Esophagus muscularis mucosa (tissue), 4 donors: ENCODE measurements at regions not wholly inside any gene's neighbourhood (a gene's known extent, or its start where the extent isn't known, plus 50 kb on each side); places are given as distances from the start of the nearest gene placed in this dataset.

Experiments
- DNase-seq: peaks from one replicate; pipeline ENCODE4 v3.0.0-alpha.2; 2017; ENCODE audit errors: extremely low spot score
- H3K27ac ChIP-seq, 4 donors: fragments of 200-600 bp; sonication (generic); replicated peaks in 1 of 4; 1 replicate in 3 of 4; 2 replicates in 1 of 4; pipeline ENCODE4 v1.5.1; 2016 to 2019; ENCODE audit warnings: mild to moderate bottlenecking in 1 of 4
- H3K27me3 ChIP-seq, 4 donors: fragments of 200-600 bp; sonication (generic); one replicate each; pipeline versions ENCODE4 v1.5.1 to v1.6.0; 2016 to 2019
- H3K36me3 ChIP-seq, 4 donors: fragments of 200-600 bp; sonication (generic); one replicate each; pipeline ENCODE4 v1.5.1; 2016 to 2019
- H3K4me1 ChIP-seq, 4 donors: fragments of 200-600 bp; sonication (generic); one replicate each; pipeline ENCODE4 v1.5.1; 2016 to 2019
- H3K4me3 ChIP-seq, 4 donors: fragments of 200-600 bp; sonication (generic); 1 replicate in 2 of 4; 2 replicates in 2 of 4; pipeline ENCODE4 v1.5.1; 2016 to 2019; ENCODE audit warnings: mild to moderate bottlenecking in 4 of 4, moderate library complexity in 1 of 4
- H3K9me3 ChIP-seq, 4 donors: fragments of 200-600 bp; sonication (generic); 1 replicate in 3 of 4; 2 replicates in 1 of 4; pipeline ENCODE4 v1.5.1; 2016 to 2019
- EP300 ChIP-seq: sonication (generic); formaldehyde crosslinking; IDR thresholded peaks from one replicate; pipeline ENCODE4 v1.6.1; 2017; ENCODE audit warnings: antibody characterized with exemption
- POLR2A ChIP-seq: fragments of 450-650 bp; IDR thresholded peaks from one replicate; pipeline ENCODE4 v1.6.1; 2017; ENCODE audit warnings: antibody characterized with exemption, moderate library complexity, mild to moderate bottlenecking, low read depth
- POLR2AphosphoS5 ChIP-seq, 2 donors: sonication (generic); formaldehyde crosslinking; IDR thresholded peaks; one replicate each; pipeline ENCODE4 v1.6.1; 2017; ENCODE audit warnings: antibody characterized with exemption in 2 of 2
- WGBS: methylation state at CpG from one replicate; pipeline ENCODE4 v1.1.5; 2018; 5-methylcytosine and 5-hydroxymethylcytosine counted together
- intact Hi-C: fragments of 100-400 bp; cut with DNase I; formaldehyde crosslinking; loops from one replicate; pipeline ENCODE4 v1.15.1; 2023
- TF ChIP-seq, protein P1 (sequence below), 3 experiments: fragments of 200-600 bp in 2 of 3; fragments of 450-650 bp in 1 of 3; sonication (generic) in 2 of 3; IDR thresholded peaks; one replicate each; pipeline ENCODE4 v1.5.1; 2017 to 2019; ENCODE audit warnings: antibody characterized with exemption in 3 of 3, mild to moderate bottlenecking in 2 of 3, moderate library complexity in 1 of 3

DNA sequence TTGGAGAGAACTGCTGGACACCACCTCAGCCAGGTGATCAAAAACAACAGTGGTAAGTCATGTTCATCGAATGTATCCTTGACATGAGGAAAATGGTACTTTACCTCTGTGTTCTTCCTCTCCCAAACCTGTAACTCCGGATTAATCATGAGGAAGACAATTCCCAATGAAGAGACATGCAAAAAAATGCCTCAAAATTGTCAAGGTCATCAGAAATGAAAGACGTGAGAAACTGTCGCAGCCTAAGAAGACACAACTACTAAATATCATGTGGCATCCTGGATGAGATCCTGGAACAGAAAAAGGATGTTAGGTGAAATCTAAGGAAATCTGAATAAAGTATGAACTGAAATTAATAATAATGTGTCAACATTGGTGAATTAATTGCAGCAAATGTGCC lies 178.4 kb downstream of the LACC1 start:
- no peak overlapping the region for H3K4me3 ChIP-seq
- no peaks in the 10 kb centered on the region for H3K36me3 ChIP-seq
- H3K27me3 ChIP-seq = no peaks in the 10 kb centered on the region
- no peaks in the 10 kb centered on the region for H3K9me3 ChIP-seq
- DNase-seq = no peak
- H3K4me1 ChIP-seq = peaks cover 15 to 32% (median 24%) of the 10 kb centered on the region in 4 donors
- H3K27ac ChIP-seq = no peak overlapping the region
- 80% methylated on average over 4 of the region's 4 CpGs for WGBS
- intact Hi-C loops = loop anchor here (10.0 kb wide), 1 partner anchor 257 kb away; no protein-coding TSS in a partner anchor
- TF ChIP-seq POLR2A = no peak
- TF ChIP-seq, protein P1, sequence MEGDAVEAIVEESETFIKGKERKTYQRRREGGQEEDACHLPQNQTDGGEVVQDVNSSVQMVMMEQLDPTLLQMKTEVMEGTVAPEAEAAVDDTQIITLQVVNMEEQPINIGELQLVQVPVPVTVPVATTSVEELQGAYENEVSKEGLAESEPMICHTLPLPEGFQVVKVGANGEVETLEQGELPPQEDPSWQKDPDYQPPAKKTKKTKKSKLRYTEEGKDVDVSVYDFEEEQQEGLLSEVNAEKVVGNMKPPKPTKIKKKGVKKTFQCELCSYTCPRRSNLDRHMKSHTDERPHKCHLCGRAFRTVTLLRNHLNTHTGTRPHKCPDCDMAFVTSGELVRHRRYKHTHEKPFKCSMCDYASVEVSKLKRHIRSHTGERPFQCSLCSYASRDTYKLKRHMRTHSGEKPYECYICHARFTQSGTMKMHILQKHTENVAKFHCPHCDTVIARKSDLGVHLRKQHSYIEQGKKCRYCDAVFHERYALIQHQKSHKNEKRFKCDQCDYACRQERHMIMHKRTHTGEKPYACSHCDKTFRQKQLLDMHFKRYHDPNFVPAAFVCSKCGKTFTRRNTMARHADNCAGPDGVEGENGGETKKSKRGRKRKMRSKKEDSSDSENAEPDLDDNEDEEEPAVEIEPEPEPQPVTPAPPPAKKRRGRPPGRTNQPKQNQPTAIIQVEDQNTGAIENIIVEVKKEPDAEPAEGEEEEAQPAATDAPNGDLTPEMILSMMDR (IDR thresholded peaks at IDR 0.05) = no peak
- TF ChIP-seq EP300 = no peak
- TF ChIP-seq POLR2AphosphoS5 (IDR thresholded peaks at IDR 0.05) = no peak

DNA sequence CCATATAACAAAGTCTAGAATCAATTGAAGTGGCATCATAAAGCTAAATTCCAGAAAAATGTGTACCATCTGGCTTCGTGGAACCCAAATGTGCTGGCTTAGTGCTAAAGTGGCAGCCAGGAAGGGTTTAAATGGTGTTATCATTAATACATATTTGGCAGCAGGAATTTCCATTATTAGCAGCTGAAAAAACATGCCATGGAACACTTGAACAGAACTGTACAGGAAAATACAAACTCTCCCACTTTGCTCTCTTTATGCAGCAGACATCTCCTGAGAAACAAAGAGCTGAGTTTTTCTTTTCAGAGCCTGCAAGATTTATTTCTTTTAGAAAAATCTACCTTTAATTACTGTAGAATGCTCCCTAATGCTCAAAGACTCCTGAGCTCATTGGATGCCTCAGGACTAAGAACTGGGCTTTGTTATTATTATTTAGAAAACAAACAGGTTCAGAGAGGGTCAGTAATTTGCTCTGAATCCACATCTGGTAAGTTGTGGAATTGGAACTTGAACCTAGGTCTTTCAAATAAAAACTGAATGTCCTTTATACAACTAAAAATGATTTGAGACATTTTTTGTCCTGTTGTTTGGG lies 179.0 kb downstream of the LACC1 start:
- intact Hi-C loops = loop anchor here (10.0 kb wide), 1 partner anchor 256 kb away; no protein-coding TSS in a partner anchor
- H3K36me3 ChIP-seq = no peaks in the 10 kb centered on the region
- H3K9me3 ChIP-seq = no peaks in the 10 kb centered on the region
- whole genome bisulfite sequencing = 33% methylated on average over 1 of the region's 1 CpG
- no peak for DNase-seq
- peaks cover 14 to 26% (median 18%) of the 10 kb centered on the region in 4 donors for H3K4me1 ChIP-seq
- H3K4me3 ChIP-seq = no peak overlapping the region
- peak overlapping the region in 1 of 4 donors; percentile 49 for H3K27ac ChIP-seq
- TF ChIP-seq, protein P1 (IDR thresholded peaks at IDR 0.05) = no peak
- TF ChIP-seq EP300 (no peak), POLR2AphosphoS5 (IDR thresholded peaks at IDR 0.05) (no peak), POLR2A (no peak)
- H3K27me3 ChIP-seq = no peaks in the 10 kb centered on the region

DNA sequence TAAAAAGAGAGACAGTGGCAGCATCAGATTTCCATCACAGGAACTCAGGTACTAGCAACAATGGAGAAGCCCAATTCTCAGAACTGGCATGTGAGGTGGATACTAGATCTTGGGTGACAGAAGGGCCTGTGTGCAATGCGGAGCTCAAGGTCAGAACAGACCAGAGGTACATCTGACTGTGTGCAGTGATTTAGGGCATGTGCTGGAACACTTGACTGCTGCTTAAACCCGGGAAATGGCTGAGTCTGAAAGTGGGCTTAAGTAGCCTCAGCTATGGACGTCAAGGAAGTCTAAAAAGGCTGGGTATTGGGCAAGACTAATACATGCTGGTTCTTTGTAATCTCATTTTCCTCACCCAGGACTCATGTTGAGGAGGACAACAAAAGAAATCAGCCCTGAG lies 182.2 kb downstream of the LACC1 start:
- 92% methylated on average over 3 of the region's 3 CpGs for WGBS
- Histone ChIP-seq H3K27me3 (no peaks in the 10 kb centered on the region), H3K9me3 (no peaks in the 10 kb centered on the region), H3K4me3 (no peak overlapping the region), H3K4me1 (peaks cover 10 to 14% (median 11%) of the 10 kb centered on the region in 4 donors), H3K36me3 (no peaks in the 10 kb centered on the region), H3K27ac (no peak overlapping the region)
- TF ChIP-seq EP300 (no peak), POLR2AphosphoS5 (IDR thresholded peaks at IDR 0.05) (no peak), POLR2A (no peak)
- TF ChIP-seq, protein P1 (IDR thresholded peaks at IDR 0.05) = no peak
- no peak for DNase-seq
- intact Hi-C loops = no loop called here

DNA sequence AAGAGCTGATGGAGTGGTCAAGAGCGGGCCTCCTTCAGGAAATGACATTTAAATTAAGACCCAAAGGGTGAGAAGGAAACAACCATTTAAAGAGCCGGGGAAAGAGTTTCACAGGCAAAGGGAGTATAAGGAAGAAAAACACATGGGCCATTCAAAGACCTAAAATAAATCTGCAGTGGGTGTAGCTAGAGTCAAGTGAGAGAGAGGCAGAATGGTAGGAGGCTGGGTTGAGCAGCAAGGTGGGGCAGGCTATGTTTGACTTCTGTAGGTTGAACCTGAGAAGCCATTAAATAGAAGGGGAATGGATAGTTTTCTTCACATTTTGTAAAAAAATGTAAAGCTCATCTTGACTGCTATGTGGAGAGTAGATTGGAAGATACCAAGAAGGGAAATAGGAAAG lies 183.8 kb downstream of the LACC1 start:
- no peaks in the 10 kb centered on the region for H3K36me3 ChIP-seq
- H3K4me3 ChIP-seq = no peak overlapping the region
- no peaks in the 10 kb centered on the region for H3K9me3 ChIP-seq
- no peak overlapping the region for H3K27ac ChIP-seq
- DNase-seq = no peak
- H3K4me1 ChIP-seq = peaks cover 5 to 14% (median 7%) of the 10 kb centered on the region in 4 donors
- TF ChIP-seq EP300 = no peak
- no peak for TF ChIP-seq POLR2AphosphoS5 (IDR thresholded peaks at IDR 0.05)
- TF ChIP-seq, protein P1 (IDR thresholded peaks at IDR 0.05) = no peak
- no peak for TF ChIP-seq POLR2A
- H3K27me3 ChIP-seq = no peaks in the 10 kb centered on the region
- whole genome bisulfite sequencing = 94% methylated on average over 2 of the region's 2 CpGs
- intact Hi-C loops = no loop called here

DNA sequence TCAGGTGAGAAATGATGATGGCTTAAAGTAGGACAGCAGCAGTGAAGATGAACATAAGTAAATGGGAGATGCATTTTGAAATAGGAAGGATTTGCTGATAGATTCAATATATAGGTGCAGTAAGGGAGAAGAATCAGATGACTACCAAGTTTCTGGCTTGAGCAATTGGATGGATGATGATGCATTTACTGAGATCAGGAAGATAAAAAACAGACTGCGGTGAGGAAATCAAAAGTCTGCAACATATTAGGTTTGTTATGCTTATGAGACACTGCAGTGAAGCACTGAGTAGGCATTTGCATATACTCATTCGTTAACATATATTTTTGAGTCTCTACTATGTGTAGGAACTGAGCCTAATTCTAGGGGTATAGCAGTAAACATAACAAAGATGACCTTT lies 184.2 kb downstream of the LACC1 start:
- Histone ChIP-seq H3K27ac (no peak overlapping the region), H3K4me1 (peaks cover 1 to 12% (median 3%) of the 10 kb centered on the region in 4 donors), H3K27me3 (no peaks in the 10 kb centered on the region), H3K9me3 (no peaks in the 10 kb centered on the region), H3K4me3 (no peak overlapping the region), H3K36me3 (no peaks in the 10 kb centered on the region)
- DNase-seq = no peak
- intact Hi-C loops = no loop called here
- TF ChIP-seq POLR2AphosphoS5 (IDR thresholded peaks at IDR 0.05) (no peak), POLR2A (no peak), EP300 (no peak)
- TF ChIP-seq, protein P1 (IDR thresholded peaks at IDR 0.05) = no peak
- WGBS = 90% methylated on average over 2 of the region's 2 CpGs
